Neural cell (in vitro differentiated cells): ENCODE measurements at regions not wholly inside any gene's neighbourhood (a gene's known extent, or its start where the extent isn't known, plus 50 kb on each side); places are given as distances from the start of the nearest gene placed in this dataset.

Experiments
- CTCF ChIP-seq: fragments of 450-650 bp; IDR thresholded peaks from 2 replicates; pipeline ENCODE4 v1.5.1; 2014; ENCODE audit warnings: antibody characterized with exemption, mild to moderate bottlenecking, moderate library complexity; ENCODE audit not compliant: poor library complexity, severe bottlenecking
- EP300 ChIP-seq: fragments of 450-650 bp; conservative IDR thresholded peaks from 2 replicates; pipeline ENCODE4 v1.6.1; 2014; ENCODE audit warnings: antibody characterized with exemption, mild to moderate bottlenecking, moderate library complexity; ENCODE audit not compliant: poor library complexity, severe bottlenecking
- EZH2 ChIP-seq: fragments of 200-600, 300-800 bp; shearing (Covaris generic), sonication (generic); IDR thresholded peaks from 2 replicates; pipeline ENCODE4 v1.6.1; 2014; ENCODE audit warnings: antibody characterized with exemption, low read length, borderline replicate concordance, mild to moderate bottlenecking; ENCODE audit not compliant: insufficient read depth, poor library complexity, severe bottlenecking
- MXI1 ChIP-seq: fragments of 450-650 bp; conservative IDR thresholded peaks from 2 replicates; pipeline ENCODE4 v1.6.1; 2014; ENCODE audit warnings: antibody characterized with exemption, mild to moderate bottlenecking; ENCODE audit not compliant: poor library complexity, severe bottlenecking
- POLR2AphosphoS5 ChIP-seq: IDR thresholded peaks from 2 replicates; pipeline ENCODE4 v1.6.1; 2012
- RAD21 ChIP-seq: fragments of 450-650 bp; conservative IDR thresholded peaks from 2 replicates; pipeline ENCODE4 v1.6.1; 2014; ENCODE audit warnings: antibody characterized with exemption, mild to moderate bottlenecking, moderate library complexity
- REST ChIP-seq: IDR thresholded peaks from 2 replicates; pipeline ENCODE4 v1.6.1; 2012; ENCODE audit warnings: borderline replicate concordance
- TAF1 ChIP-seq: IDR thresholded peaks from 2 replicates; pipeline ENCODE4 v1.6.1; 2012; ENCODE audit warnings: low read depth

- TF ChIP-seq EZH2 (no peak), REST (no peak), CTCF (no peak), MXI1 (no peak), RAD21 (no peak), EP300 (no peak), POLR2AphosphoS5 (no peak), TAF1 (no peak)
Measured at GRCh38 chr12:13486794-13487193, 290.3 kb downstream of the EMP1 start.
